K562 (cell line): ENCODE measurements at regions not wholly inside any gene's neighbourhood (a gene's known extent, or its start where the extent isn't known, plus 50 kb on each side); places are given as distances from the start of the nearest gene placed in this dataset.

Experiments used
- ATAC-seq: fragments of 200-7000 bp; cut with Tn5 transposase; 3 replicates; pipeline ENCODE4 v1.9.1; 2020; ENCODE audit warnings: moderate library complexity
- BruUV-seq: library from RNA; stranded (reverse); fragments of 400-500 nt; replicated peaks from 2 replicates; lab custom pipeline; 2021; lab: Mats Ljungman, UMichigan
- CTCF ChIA-PET: fragments of 300-600 bp; formaldehyde crosslinking; extraction: SDS; loops from one replicate; lab custom pipeline; 2021; ENCODE audit warnings: low intra/inter-chr PET ratio; lab: Yijun Ruan, JAX
- POLR2A ChIA-PET: fragments of 300-600, 350-650 bp; sonication (Branson Sonifier 250); formaldehyde crosslinking; extraction: SDS; loops from one replicate; lab custom pipeline; 2021; ENCODE audit warnings: antibody characterized with exemption, inconsistent platforms; lab: Yijun Ruan, JAX
- DNase-seq, 4 experiments: peaks; one replicate each; pipeline versions ENCODE4 v3.0.0 to v3.0.0-alpha.2; 2011 to 2018; ENCODE audit warnings: low spot score in 3 of 4, mixed read lengths in 3 of 4; ENCODE audit errors: extremely low read depth in 1 of 4
- FAIRE-seq: peaks from 2 replicates; lab custom pipeline; 2011; peaks lifted over from hg19 to GRCh38; lab: Jason Lieb, UNC
- H2AFZ ChIP-seq: 2 replicates; pipeline ENCODE4 v1.6.0; 2011; ENCODE audit warnings: low read depth, low read length, control low read depth, inconsistent platforms
- H3K27ac ChIP-seq: fragments of 200-600 bp; 3 replicates; pipeline ENCODE4 v1.8.0; 2011; ENCODE audit warnings: low read depth, mild to moderate bottlenecking, control low read depth, inconsistent platforms, low read length, moderate library complexity, mixed read lengths; ENCODE audit errors: extremely low read depth
- H3K27me3 ChIP-seq, 2 experiments: fragments of 300-600 bp in 1 of 2; 2 replicates in 1 of 2; 3 replicates in 1 of 2; pipeline versions ENCODE4 v1.6.0 to v1.8.0; 2011; ENCODE audit warnings: inconsistent platforms in 2 of 2, low read length in 2 of 2, mild to moderate bottlenecking in 1 of 2, mixed read lengths in 1 of 2, moderate library complexity in 1 of 2; ENCODE audit not compliant: control insufficient read depth in 2 of 2, insufficient read depth in 2 of 2
- H3K36me3 ChIP-seq: fragments of 300-600 bp; 3 replicates; pipeline ENCODE4 v1.8.0; 2011; ENCODE audit warnings: mild to moderate bottlenecking, low read length, inconsistent platforms; ENCODE audit not compliant: control insufficient read depth, insufficient read depth
- H3K4me1 ChIP-seq, 2 experiments: fragments of 200-600 bp in 1 of 2; replicated peaks in 1 of 2; 2 replicates in 1 of 2; 3 replicates in 1 of 2; pipeline versions ENCODE4 v1.5.1 to v1.8.0; 2011; ENCODE audit warnings: inconsistent platforms in 2 of 2, low read length in 2 of 2, mild to moderate bottlenecking in 1 of 2, mixed read lengths in 1 of 2, moderate library complexity in 1 of 2; ENCODE audit not compliant: control insufficient read depth in 2 of 2, insufficient read depth in 2 of 2
- H3K4me2 ChIP-seq: 2 replicates; pipeline ENCODE4 v1.6.1; 2011; ENCODE audit warnings: low read length, control low read depth, inconsistent platforms, mixed read lengths; ENCODE audit not compliant: insufficient read depth
- H3K4me3 ChIP-seq: fragments of 200-600 bp; sonication (generic), shearing (Covaris generic); 2 replicates; pipeline ENCODE4 v1.5.1; 2016; ENCODE audit warnings: control low read depth, inconsistent platforms
- H3K79me2 ChIP-seq: fragments of 200-600 bp; 3 replicates; pipeline ENCODE4 v1.8.0; 2011; ENCODE audit warnings: low read length, inconsistent platforms; ENCODE audit not compliant: control insufficient read depth, insufficient read depth
- H3K9ac ChIP-seq, 2 experiments: 2 replicates each; pipeline versions ENCODE4 v1.6.0 to v1.6.1; 2011; ENCODE audit warnings: low read depth in 2 of 2, low read length in 2 of 2, control low read depth in 1 of 2, inconsistent platforms in 1 of 2, mild to moderate bottlenecking in 1 of 2, mixed read lengths in 1 of 2; ENCODE audit not compliant: insufficient read depth in 1 of 2
- H3K9me1 ChIP-seq: one replicate; pipeline ENCODE4 v1.6.0; 2011; ENCODE audit warnings: inconsistent platforms, mild to moderate bottlenecking, low read length, moderate library complexity; ENCODE audit not compliant: control insufficient read depth, insufficient read depth
- H3K9me3 ChIP-seq: replicated peaks from 2 replicates; pipeline ENCODE4 v1.5.1; 2011; ENCODE audit warnings: low read depth, low read length, inconsistent platforms; ENCODE audit not compliant: control insufficient read depth, insufficient read depth
- H4K20me1 ChIP-seq: replicated peaks from 2 replicates; pipeline ENCODE4 v1.6.1; 2011; ENCODE audit warnings: low read length, inconsistent platforms, mixed read lengths; ENCODE audit not compliant: control insufficient read depth, insufficient read depth
- CBX2 ChIP-seq: fragments of 200-600 bp; sonication (generic); IDR thresholded peaks from one replicate; pipeline ENCODE4 v1.6.1; 2012; ENCODE audit warnings: mild to moderate bottlenecking, low read length, inconsistent platforms; ENCODE audit not compliant: insufficient read depth, poor library complexity, severe bottlenecking
- FOXM1 ChIP-seq, 2 experiments: fragments of 450-650 bp in 1 of 2; sonication (generic) in 1 of 2; formaldehyde crosslinking in 1 of 2; IDR thresholded peaks; 2 replicates each; pipeline versions ENCODE4 v1.6.1 to v1.9.0; 2017 to 2022; ENCODE audit warnings: low read depth in 2 of 2, mild to moderate bottlenecking in 2 of 2, missing genetic modification reagents in 1 of 2, moderate library complexity in 1 of 2
- GATAD2A ChIP-seq: fragments of 450-650 bp; IDR thresholded peaks from 2 replicates; pipeline ENCODE4 v1.6.1; 2017
- HOXB6 ChIP-seq: fragments of 250-450 bp; sonication (Bioruptor Pico); IDR thresholded peaks from 2 replicates; pipeline ENCODE4 v1.5.1; 2022; ENCODE audit warnings: mild to moderate bottlenecking, borderline replicate concordance
- KLF1 ChIP-seq: fragments of 450-650 bp; IDR thresholded peaks from 2 replicates; pipeline ENCODE4 v1.6.1; 2016; ENCODE audit warnings: missing genetic modification characterization, missing compliant biosample characterization
- KLF6 ChIP-seq: fragments of 250-450 bp; sonication (Bioruptor Pico); IDR thresholded peaks from 2 replicates; pipeline ENCODE4 v1.4.0; 2020; ENCODE audit warnings: mild to moderate bottlenecking, moderate library complexity, borderline replicate concordance
- LARP7 ChIP-seq: fragments of 450-650 bp; IDR thresholded peaks from 2 replicates; pipeline ENCODE4 v1.6.1; 2016
- RBFOX2 ChIP-seq: fragments of 200-400 bp; formaldehyde crosslinking; IDR thresholded peaks from 2 replicates; pipeline ENCODE4 v1.6.1; 2017; ENCODE audit warnings: low read depth, mild to moderate bottlenecking, low read length, moderate library complexity
- ZNF146 ChIP-seq: IDR thresholded peaks from one replicate; pipeline ENCODE4 v1.6.1; 2018; ENCODE audit warnings: missing compliant biosample characterization; ENCODE audit not compliant: unreplicated experiment
- ZNF311 ChIP-seq: fragments of 250-450 bp; sonication (Bioruptor Pico); IDR thresholded peaks from 2 replicates; pipeline ENCODE4 v1.4.0; 2020; ENCODE audit warnings: mild to moderate bottlenecking, moderate library complexity
- ZNF551 ChIP-seq: fragments of 250-450 bp; sonication (Bioruptor Pico); IDR thresholded peaks from 2 replicates; pipeline ENCODE4 v1.5.0; 2021; ENCODE audit warnings: mild to moderate bottlenecking, moderate library complexity
- WGBS: fragments of 100-300 bp; shearing (Covaris generic); methylation state at CpG from one replicate; pipeline ENCODE4 v1.1.6; 2016; ENCODE audit warnings: low coverage, mixed read lengths; ENCODE audit not compliant: insufficient coverage; ENCODE audit errors: missing lambda C conversion rate; 5-methylcytosine and 5-hydroxymethylcytosine counted together
- in situ Hi-C: fragments of 300-500 bp; cut with MboI; formaldehyde crosslinking; loops from 4 replicates; pipeline ENCODE4 v1.15.0; 2018; ENCODE audit warnings: inconsistent platforms, mixed read lengths
- intact Hi-C: fragments of 100-400 bp; cut with micrococcal nuclease; formaldehyde crosslinking; loops from 2 replicates; pipeline ENCODE4 v1.14.2; 2022
- TF ChIP-seq, protein P1 (sequence below), 2 experiments: fragments of 200-800 bp in 1 of 2; sonication (Bioruptor generic) in 1 of 2; sonication (generic) in 1 of 2; formaldehyde crosslinking in 1 of 2; IDR thresholded peaks in 1 of 2; conservative IDR thresholded peaks in 1 of 2; 2 replicates each; pipeline versions ENCODE4 v1.5.0 to v1.6.1; 2016 to 2020; ENCODE audit warnings: missing compliant biosample characterization in 1 of 2, missing genetic modification characterization in 1 of 2, missing genetic modification reagents in 1 of 2
- TF ChIP-seq, protein P2 (sequence below): fragments of 250-450 bp; sonication (Bioruptor Pico); IDR thresholded peaks from 2 replicates; pipeline ENCODE4 v1.9.0; 2021; ENCODE audit warnings: mild to moderate bottlenecking, inconsistent platforms

DNA sequence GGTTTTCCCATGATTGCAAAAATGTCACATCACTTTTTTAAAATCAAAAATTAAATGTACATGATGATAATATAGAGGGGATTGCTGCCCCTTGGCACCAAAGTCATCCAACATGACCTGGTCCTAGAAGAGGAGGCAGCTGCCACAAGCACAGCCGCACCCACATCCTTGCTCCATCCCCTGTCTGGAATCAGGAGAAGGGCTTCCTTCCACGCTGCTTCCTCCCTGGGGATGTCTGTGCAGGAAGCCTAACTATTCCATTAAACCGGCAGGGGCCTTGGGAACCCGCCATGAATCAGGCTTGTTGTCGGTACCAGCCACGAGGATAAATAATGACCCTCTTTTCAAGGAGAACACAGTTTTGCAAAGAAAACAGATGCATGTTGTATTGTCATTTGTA, 68.7 kb upstream of the AJAP1 start:
- Histone ChIP-seq H2AFZ (no peak overlapping the region), H3K79me2 (no peaks in the 10 kb centered on the region), H3K4me2 (no peak overlapping the region), H3K4me1 (no peaks in the 10 kb centered on the region), H3K27ac (no peak overlapping the region), H3K9me1 (no peaks in the 10 kb centered on the region), H3K9me3 (no peaks in the 10 kb centered on the region)
- in situ Hi-C loops: no loop called here
- no TSS peak for BruUV-seq
- intact Hi-C loops: no loop called here
- WGBS: 1% methylated on average over 5 of the region's 6 CpGs
- DNase-seq: no peak
- no peak for FAIRE-seq
- TF ChIP-seq KLF6 (CRISPR knock-in tag) (no peak), CBX2 (no peak), RBFOX2 (no peak), ZNF551 (CRISPR knock-in tag) (no peak), KLF1 (tag) (no peak), ZNF146 (CRISPR knock-in tag) (no peak), FOXM1 (IDR thresholded peaks at IDR 0.05; ENCODE audit: low read depth) (no peak), FOXM1 (CRISPR knock-in tag; IDR thresholded peaks at IDR 0.05; ENCODE audit: low read depth) (no peak), HOXB6 (no peak), GATAD2A (no peak), ZNF311 (CRISPR knock-in tag) (no peak), LARP7 (no peak)
- TF ChIP-seq, protein P1, sequence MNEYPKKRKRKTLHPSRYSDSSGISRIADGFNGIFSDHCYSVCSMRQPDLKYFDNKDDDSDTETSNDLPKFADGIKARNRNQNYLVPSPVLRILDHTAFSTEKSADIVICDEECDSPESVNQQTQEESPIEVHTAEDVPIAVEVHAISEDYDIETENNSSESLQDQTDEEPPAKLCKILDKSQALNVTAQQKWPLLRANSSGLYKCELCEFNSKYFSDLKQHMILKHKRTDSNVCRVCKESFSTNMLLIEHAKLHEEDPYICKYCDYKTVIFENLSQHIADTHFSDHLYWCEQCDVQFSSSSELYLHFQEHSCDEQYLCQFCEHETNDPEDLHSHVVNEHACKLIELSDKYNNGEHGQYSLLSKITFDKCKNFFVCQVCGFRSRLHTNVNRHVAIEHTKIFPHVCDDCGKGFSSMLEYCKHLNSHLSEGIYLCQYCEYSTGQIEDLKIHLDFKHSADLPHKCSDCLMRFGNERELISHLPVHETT (CRISPR knock-in tag; conservative IDR thresholded peaks at IDR 0.05 in 1 of 2, IDR thresholded peaks at IDR 0.05 in 1 of 2): no peak
- TF ChIP-seq, protein P2, sequence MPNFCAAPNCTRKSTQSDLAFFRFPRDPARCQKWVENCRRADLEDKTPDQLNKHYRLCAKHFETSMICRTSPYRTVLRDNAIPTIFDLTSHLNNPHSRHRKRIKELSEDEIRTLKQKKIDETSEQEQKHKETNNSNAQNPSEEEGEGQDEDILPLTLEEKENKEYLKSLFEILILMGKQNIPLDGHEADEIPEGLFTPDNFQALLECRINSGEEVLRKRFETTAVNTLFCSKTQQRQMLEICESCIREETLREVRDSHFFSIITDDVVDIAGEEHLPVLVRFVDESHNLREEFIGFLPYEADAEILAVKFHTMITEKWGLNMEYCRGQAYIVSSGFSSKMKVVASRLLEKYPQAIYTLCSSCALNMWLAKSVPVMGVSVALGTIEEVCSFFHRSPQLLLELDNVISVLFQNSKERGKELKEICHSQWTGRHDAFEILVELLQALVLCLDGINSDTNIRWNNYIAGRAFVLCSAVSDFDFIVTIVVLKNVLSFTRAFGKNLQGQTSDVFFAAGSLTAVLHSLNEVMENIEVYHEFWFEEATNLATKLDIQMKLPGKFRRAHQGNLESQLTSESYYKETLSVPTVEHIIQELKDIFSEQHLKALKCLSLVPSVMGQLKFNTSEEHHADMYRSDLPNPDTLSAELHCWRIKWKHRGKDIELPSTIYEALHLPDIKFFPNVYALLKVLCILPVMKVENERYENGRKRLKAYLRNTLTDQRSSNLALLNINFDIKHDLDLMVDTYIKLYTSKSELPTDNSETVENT: no peak
- TF ChIP-seq, all 486 proteins: peak for 0
- CTCF ChIA-PET: no interaction called here
- H3K4me3 ChIP-seq: no peak overlapping the region
- POLR2A ChIA-PET: interaction anchor here (0.7 to 1.0 kb wide), 2 partner anchors 10 to 276 kb away, joined by 3 read pairs; no protein-coding TSS in a partner anchor
- H3K9ac ChIP-seq: no peak overlapping the region
- no peaks in the 10 kb centered on the region for H4K20me1 ChIP-seq
- no peaks in the 10 kb centered on the region for H3K36me3 ChIP-seq
- no peaks in the 10 kb centered on the region; a peak in 1 of 5 replicates for H3K27me3 ChIP-seq
- no peak for ATAC-seq
